ENCODE measurements at regions not wholly inside any gene's neighbourhood (a gene's known extent, or its start where the extent isn't known, plus 50 kb on each side); places are given as distances from the start of the nearest gene placed in this dataset.

DNA sequence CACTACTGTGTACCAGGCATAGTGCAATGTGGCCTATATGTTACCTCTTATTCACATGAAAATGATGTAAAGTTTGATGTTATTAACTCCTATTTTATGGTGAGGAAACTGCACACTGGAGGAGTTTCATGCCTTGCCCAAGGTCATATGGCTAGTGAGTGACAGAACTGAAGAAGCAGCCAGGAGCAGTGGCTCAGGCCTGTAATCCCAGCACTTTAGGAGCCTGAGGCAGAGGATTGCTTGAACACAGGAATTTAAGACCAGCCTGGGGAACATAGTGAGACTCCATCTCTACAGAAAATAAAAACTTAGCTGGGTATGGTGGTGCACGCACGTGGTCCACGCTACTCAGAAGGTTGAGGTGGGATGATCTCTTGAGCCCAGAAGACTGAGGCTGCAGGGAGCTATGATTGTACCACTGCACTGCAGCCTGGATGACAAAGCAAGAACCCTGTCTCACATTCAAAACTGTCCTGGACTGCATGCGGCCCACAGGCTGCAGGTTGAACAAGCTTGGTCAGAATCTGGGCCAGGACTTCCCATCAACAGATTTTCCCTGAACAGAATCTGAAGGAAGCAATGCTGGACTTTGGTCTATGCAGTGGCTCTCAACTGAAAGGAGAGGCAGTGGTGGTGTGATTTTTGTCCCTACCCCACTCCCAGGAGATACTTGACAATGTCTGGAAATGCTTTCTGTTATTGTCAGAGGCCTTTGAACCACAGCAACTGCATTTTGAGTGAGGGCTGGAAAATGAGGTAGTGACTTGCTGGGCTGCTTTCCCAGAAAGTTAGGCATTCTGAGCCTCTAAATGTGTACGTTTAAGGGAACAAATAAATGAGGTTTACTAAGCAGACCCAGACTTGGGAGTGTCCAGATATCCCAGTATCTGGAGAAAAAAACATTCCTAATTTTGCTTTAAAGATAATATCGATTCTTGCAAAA, 479.5 kb downstream of the TMEM114 start:
- H3K27ac ChIP-seq (replicated peaks in 1 of 4): no peak overlapping the region
- intact Hi-C loops (cut with DNase I): no loop called here
- no peak overlapping the region for H3K4me3 ChIP-seq
- peaks cover 0 to 9% (median 8%) of the 10 kb centered on the region in 4 donors for H3K9me3 ChIP-seq
- no peak for TF ChIP-seq EP300 (IDR thresholded peaks at IDR 0.05)
- TF ChIP-seq, protein P1, sequence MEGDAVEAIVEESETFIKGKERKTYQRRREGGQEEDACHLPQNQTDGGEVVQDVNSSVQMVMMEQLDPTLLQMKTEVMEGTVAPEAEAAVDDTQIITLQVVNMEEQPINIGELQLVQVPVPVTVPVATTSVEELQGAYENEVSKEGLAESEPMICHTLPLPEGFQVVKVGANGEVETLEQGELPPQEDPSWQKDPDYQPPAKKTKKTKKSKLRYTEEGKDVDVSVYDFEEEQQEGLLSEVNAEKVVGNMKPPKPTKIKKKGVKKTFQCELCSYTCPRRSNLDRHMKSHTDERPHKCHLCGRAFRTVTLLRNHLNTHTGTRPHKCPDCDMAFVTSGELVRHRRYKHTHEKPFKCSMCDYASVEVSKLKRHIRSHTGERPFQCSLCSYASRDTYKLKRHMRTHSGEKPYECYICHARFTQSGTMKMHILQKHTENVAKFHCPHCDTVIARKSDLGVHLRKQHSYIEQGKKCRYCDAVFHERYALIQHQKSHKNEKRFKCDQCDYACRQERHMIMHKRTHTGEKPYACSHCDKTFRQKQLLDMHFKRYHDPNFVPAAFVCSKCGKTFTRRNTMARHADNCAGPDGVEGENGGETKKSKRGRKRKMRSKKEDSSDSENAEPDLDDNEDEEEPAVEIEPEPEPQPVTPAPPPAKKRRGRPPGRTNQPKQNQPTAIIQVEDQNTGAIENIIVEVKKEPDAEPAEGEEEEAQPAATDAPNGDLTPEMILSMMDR (IDR thresholded peaks at IDR 0.05): no peak
- TF ChIP-seq POLR2A (IDR thresholded peaks at IDR 0.05; ENCODE audit: low read depth): no peak
- TF ChIP-seq POLR2AphosphoS5 (IDR thresholded peaks at IDR 0.05): no peak
- DNase-seq (ENCODE audit: extremely low spot score): no peak
- no peaks in the 10 kb centered on the region for H3K4me1 ChIP-seq
- no peaks in the 10 kb centered on the region for H3K27me3 ChIP-seq
- H3K36me3 ChIP-seq: no peaks in the 10 kb centered on the region
- WGBS: 90% methylated on average over 6 of the region's 6 CpGs

DNA sequence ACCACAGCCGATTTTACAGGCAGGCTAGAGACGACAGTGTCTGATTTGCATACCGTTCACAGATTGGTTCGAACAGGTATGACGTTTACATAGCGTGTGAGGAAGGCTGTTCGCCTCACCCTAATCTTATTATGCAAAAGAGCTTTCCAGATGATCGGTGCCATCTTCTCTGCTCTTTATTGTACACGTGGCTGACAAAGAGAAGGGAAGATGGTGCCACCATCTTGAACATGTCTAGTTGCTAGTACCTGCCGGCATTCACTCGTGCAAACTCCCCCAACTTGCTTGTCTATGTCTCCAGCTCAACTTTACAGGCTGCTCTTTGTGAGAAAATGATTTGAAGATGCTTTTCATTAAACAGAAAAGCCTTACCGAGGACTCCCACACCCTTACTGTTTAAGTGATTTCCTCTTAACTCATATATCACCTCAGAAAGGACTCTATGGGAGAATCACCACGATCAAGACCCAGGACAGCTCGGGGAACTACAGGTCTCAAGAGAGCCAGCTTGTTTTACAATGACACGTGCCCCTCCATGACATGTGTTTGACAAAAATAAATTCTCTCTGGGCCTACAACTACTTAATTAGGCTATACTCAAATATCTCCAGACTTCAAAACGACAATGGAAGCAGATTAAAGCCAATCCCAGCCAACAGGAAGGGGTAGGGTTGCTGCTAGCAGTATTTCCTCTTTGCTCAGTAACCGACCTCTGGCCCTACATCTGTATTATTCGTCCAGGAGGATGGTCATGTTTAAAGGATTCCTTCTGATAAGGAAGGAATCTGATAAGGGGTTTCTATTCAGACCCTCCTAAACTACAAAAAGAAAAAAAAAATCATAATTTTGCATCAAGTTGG, 480.6 kb downstream of the TMEM114 start:
- no peaks in the 10 kb centered on the region for H3K36me3 ChIP-seq
- 70% methylated on average over 18 of the region's 18 CpGs for whole genome bisulfite sequencing
- H3K4me3 ChIP-seq: no peak overlapping the region
- no peak for DNase-seq (ENCODE audit: extremely low spot score)
- H3K9me3 ChIP-seq: peaks cover 0 to 9% (median 8%) of the 10 kb centered on the region in 4 donors
- no peak overlapping the region for H3K27ac ChIP-seq (replicated peaks in 1 of 4)
- no peak for TF ChIP-seq POLR2AphosphoS5 (IDR thresholded peaks at IDR 0.05)
- H3K4me1 ChIP-seq: no peaks in the 10 kb centered on the region
- intact Hi-C loops (cut with DNase I): no loop called here
- no peaks in the 10 kb centered on the region for H3K27me3 ChIP-seq

GRCh38 chr16:8108991-8109509, 481.3 kb downstream of the TMEM114 start:
- DNase-seq (ENCODE audit: extremely low spot score): no peak

GRCh38 chr16:8107296-8107695, 483.0 kb downstream of the TMEM114 start:
- Histone ChIP-seq H3K27ac (replicated peaks in 1 of 4) (no peak overlapping the region), H3K4me1 (no peaks in the 10 kb centered on the region), H3K27me3 (no peaks in the 10 kb centered on the region), H3K4me3 (no peak overlapping the region), H3K36me3 (no peaks in the 10 kb centered on the region), H3K9me3 (no peaks in the 10 kb centered on the region)
- intact Hi-C loops (cut with DNase I): no loop called here
- 70% methylated on average over 10 of the region's 10 CpGs for WGBS
- TF ChIP-seq POLR2AphosphoS5 (IDR thresholded peaks at IDR 0.05): no peak
- TF ChIP-seq EP300 (IDR thresholded peaks at IDR 0.05): no peak
- TF ChIP-seq, protein P1 (IDR thresholded peaks at IDR 0.05): no peak
- no peak for TF ChIP-seq POLR2A (IDR thresholded peaks at IDR 0.05; ENCODE audit: low read depth)
- no peak for DNase-seq (ENCODE audit: extremely low spot score)

More at GRCh38 chr16:8108991-8109509, 481.3 kb downstream of the TMEM114 start:
- Histone ChIP-seq H3K36me3 (no peaks in the 10 kb centered on the region), H3K4me1 (no peaks in the 10 kb centered on the region), H3K9me3 (peaks cover 0 to 9% (median 8%) of the 10 kb centered on the region in 4 donors), H3K4me3 (no peak overlapping the region), H3K27ac (replicated peaks in 1 of 4) (no peak overlapping the region), H3K27me3 (no peaks in the 10 kb centered on the region)
- intact Hi-C loops (cut with DNase I): no loop called here
- TF ChIP-seq POLR2AphosphoS5 (IDR thresholded peaks at IDR 0.05) (no peak), EP300 (IDR thresholded peaks at IDR 0.05) (no peak), POLR2A (IDR thresholded peaks at IDR 0.05; ENCODE audit: low read depth) (no peak)
- TF ChIP-seq, protein P1 (IDR thresholded peaks at IDR 0.05): no peak
- WGBS: 89% methylated on average over 15 of the region's 15 CpGs

Measured in esophagus muscularis mucosa (tissue), 4 donors.